PC-3 (cell line): ENCODE measurements at regions not wholly inside any gene's neighbourhood (a gene's known extent, or its start where the extent isn't known, plus 50 kb on each side); places are given as distances from the start of the nearest gene placed in this dataset.
A peak's percentile ranks its signal among the peaks of the same experiment; 100 is the strongest.

Experiments
- ATAC-seq: fragments of 200-7000 bp; cut with Tn5 transposase; 2 replicates; pipeline ENCODE4 v1.9.1; 2020; ENCODE audit warnings: mild to moderate bottlenecking, moderate library complexity
- BruUV-seq: library from RNA; stranded (reverse); fragments of 400-500 nt; replicated peaks from 2 replicates; lab custom pipeline; 2021; lab: Mats Ljungman, UMichigan
- CTCF ChIA-PET: fragments of 300-600 bp; sonication (Branson Sonifier 250); formaldehyde crosslinking; loops from one replicate; lab custom pipeline; 2022; ENCODE audit warnings: antibody characterized with exemption; lab: Charles Lee
- POLR2A ChIA-PET: fragments of 300-600 bp; sonication (Branson Sonifier 250); formaldehyde crosslinking; loops from one replicate; lab custom pipeline; 2022; ENCODE audit warnings: antibody characterized with exemption; ENCODE audit not compliant: unreplicated experiment; lab: Charles Lee
- DNase-seq: peaks from one replicate; pipeline ENCODE4 v3.0.0-alpha.2; 2015
- H2AFZ ChIP-seq: fragments of 300-600 bp; sonication (generic); 2 replicates; pipeline ENCODE4 v1.6.0; 2016; ENCODE audit warnings: antibody characterized with exemption, low read length
- H3F3A ChIP-seq: fragments of 300-600 bp; sonication (generic); one replicate; pipeline ENCODE4 v1.6.0; 2017; ENCODE audit warnings: antibody characterized with exemption, low read length, control low read depth, mild to moderate bottlenecking; ENCODE audit not compliant: unreplicated experiment
- H3K27ac ChIP-seq: fragments of 300-600 bp; sonication (generic); 2 replicates; pipeline ENCODE4 v1.5.1; 2016; ENCODE audit warnings: mild to moderate bottlenecking, low read length
- H3K27me3 ChIP-seq: fragments of 300-600 bp; sonication (generic); 2 replicates; pipeline ENCODE4 v1.6.1; 2016; ENCODE audit warnings: low read length, mixed read lengths
- H3K36me3 ChIP-seq: fragments of 300-600 bp; sonication (generic); 2 replicates; pipeline ENCODE4 v1.6.1; 2016; ENCODE audit warnings: low read depth, mixed run types, low read length, mixed read lengths
- H3K4me1 ChIP-seq: fragments of 300-600 bp; sonication (generic); 2 replicates; pipeline ENCODE4 v1.5.1; 2016; ENCODE audit warnings: low read length; ENCODE audit not compliant: insufficient read depth
- H3K4me2 ChIP-seq: fragments of 300-600 bp; sonication (generic); 2 replicates; pipeline ENCODE4 v1.6.0; 2016; ENCODE audit warnings: low read length
- H3K4me3 ChIP-seq: fragments of 300-600 bp; sonication (generic); 2 replicates; pipeline ENCODE4 v1.5.1; 2016; ENCODE audit warnings: mild to moderate bottlenecking, low read length, mixed read lengths
- H3K79me2 ChIP-seq: fragments of 300-600 bp; sonication (generic); 2 replicates; pipeline ENCODE4 v1.6.1; 2017; ENCODE audit warnings: low read length, mixed read lengths
- H3K9ac ChIP-seq: fragments of 300-600 bp; sonication (generic); 2 replicates; pipeline ENCODE4 v1.6.0; 2016; ENCODE audit warnings: mild to moderate bottlenecking, low read length
- H3K9me2 ChIP-seq: fragments of 300-600 bp; sonication (generic); replicated peaks from 2 replicates; pipeline ENCODE4 v1.6.1; 2016; ENCODE audit warnings: mixed run types, low read length, mixed read lengths
- H3K9me3 ChIP-seq: fragments of 300-600 bp; sonication (generic); 2 replicates; pipeline ENCODE4 v1.6.1; 2016; ENCODE audit warnings: low read length, mixed read lengths
- H4K20me1 ChIP-seq: fragments of 300-600 bp; sonication (generic); 2 replicates; pipeline ENCODE4 v1.6.1; 2016; ENCODE audit warnings: low read length, mixed read lengths
- CTCF ChIP-seq: fragments of 300-600 bp; sonication (generic); conservative IDR thresholded peaks from 2 replicates; pipeline ENCODE4 v1.5.1; 2017; ENCODE audit warnings: antibody characterized with exemption, low read depth, mild to moderate bottlenecking, low read length
- EZH2 ChIP-seq: fragments of 300-600 bp; sonication (generic); IDR thresholded peaks from one replicate; pipeline ENCODE4 v1.6.1; 2017; ENCODE audit warnings: antibody characterized with exemption, mild to moderate bottlenecking, low read length; ENCODE audit not compliant: unreplicated experiment
- EZH2phosphoT487 ChIP-seq: fragments of 300-600 bp; sonication (generic); IDR thresholded peaks from 2 replicates; pipeline ENCODE4 v1.6.1; 2018; ENCODE audit warnings: mild to moderate bottlenecking, antibody characterized with exemption, low read length, borderline replicate concordance
- intact Hi-C: fragments of 100-400 bp; cut with micrococcal nuclease; formaldehyde crosslinking; loops from 2 replicates; pipeline ENCODE4 v1.9.0; 2023

DNA sequence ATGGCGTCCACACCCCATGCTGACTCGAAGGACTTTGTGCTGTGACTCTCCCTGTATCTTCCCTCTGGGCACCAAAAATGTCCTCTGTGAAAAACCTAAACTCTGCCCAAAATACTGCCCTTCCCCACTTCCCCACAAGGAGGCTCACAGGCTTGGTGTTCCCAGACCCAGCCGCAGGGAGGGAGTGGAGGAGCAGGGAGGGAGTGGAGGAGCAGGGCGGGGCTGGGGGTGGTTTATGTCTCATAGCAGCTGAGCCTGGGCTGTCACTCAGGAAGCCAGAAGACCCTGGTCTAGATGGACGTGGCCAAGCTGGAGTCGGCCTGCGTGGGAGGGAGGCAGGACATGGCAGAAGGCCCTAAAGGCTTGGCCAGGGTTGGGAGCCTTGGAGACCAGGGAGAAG, 461.7 kb downstream of the PTPRU start:
- CTCF ChIA-PET, result interaction anchor here (1.2 kb wide), 2 partner anchors 10 to 11 kb away, joined by 3 to 10 read pairs; no protein-coding TSS in a partner anchor

GRCh38 chr1:29697391-29697780, 461.1 kb downstream of the PTPRU start:
- BruUV-seq, result no TSS peak
- POLR2A ChIA-PET, result interaction anchor here (0.6 kb wide), 1 partner anchor 1021 kb away, joined by 6 read pairs; no protein-coding TSS in a partner anchor

More for the DNA sequence above, 461.7 kb downstream of the PTPRU start:
- BruUV-seq, result no TSS peak
- Histone ChIP-seq H3K79me2 (no peaks in the 10 kb centered on the region), H3K4me3 (no peak overlapping the region), H3K9ac (no peak overlapping the region), H2AFZ (peak overlapping the region; percentile 29; the same call in 1 of the 2 replicates), H3K27ac (no peak overlapping the region), H3K9me2 (no peaks in the 10 kb centered on the region), H3K4me1 (peaks cover 10% of the 10 kb centered on the region), H3K4me2 (0 out of 2 replicates have a peak overlapping the region, but pooled peaks have one; percentile 13), H3K9me3 (no peaks in the 10 kb centered on the region), H3K36me3 (no peaks in the 10 kb centered on the region), H4K20me1 (no peaks in the 10 kb centered on the region), H3F3A (no peaks in the 10 kb centered on the region), H3K27me3 (no peaks in the 10 kb centered on the region)
- DNase-seq (peak; percentile 85), ATAC-seq (peak; percentile 97)
- POLR2A ChIA-PET, result interaction anchor here (0.6 kb wide), 1 partner anchor 1020 kb away, joined by 6 read pairs; no protein-coding TSS in a partner anchor
- intact Hi-C loops, result loop anchor here (2.0 to 5.0 kb wide), 2 partner anchors 106 to 127 kb away; no protein-coding TSS in a partner anchor
- TF ChIP-seq CTCF (peak; percentile 84), EZH2phosphoT487 (no peak), EZH2 (no peak)

More at GRCh38 chr1:29697391-29697780, 461.1 kb downstream of the PTPRU start:
- H3K36me3 ChIP-seq, result no peaks in the 10 kb centered on the region
- intact Hi-C loops, result loop anchor here (5.0 kb wide), 1 partner anchor 105 kb away; no protein-coding TSS in a partner anchor
- H4K20me1 ChIP-seq, result no peaks in the 10 kb centered on the region
- H3K27me3 ChIP-seq, result no peaks in the 10 kb centered on the region
- H3K9me2 ChIP-seq, result no peaks in the 10 kb centered on the region
- no peak overlapping the region for H3K4me2 ChIP-seq
- no peak overlapping the region for H3K4me3 ChIP-seq
- no peaks in the 10 kb centered on the region for H3K79me2 ChIP-seq
- H2AFZ ChIP-seq, result no peak overlapping the region
- DNase-seq (no peak), ATAC-seq (no peak)
- no peak for TF ChIP-seq EZH2phosphoT487
- no peak for TF ChIP-seq CTCF
- TF ChIP-seq EZH2, result no peak
- CTCF ChIA-PET, result no interaction called here
- no peak overlapping the region for H3K27ac ChIP-seq
- no peaks in the 10 kb centered on the region for H3F3A ChIP-seq
- peaks cover 10% of the 10 kb centered on the region for H3K4me1 ChIP-seq
- H3K9me3 ChIP-seq, result no peaks in the 10 kb centered on the region
- H3K9ac ChIP-seq, result no peak overlapping the region
